ENCODE measurements at regions not wholly inside any gene's neighbourhood (a gene's known extent, or its start where the extent isn't known, plus 50 kb on each side); places are given as distances from the start of the nearest gene placed in this dataset.

- Histone ChIP-seq H3K36me3 (no peaks in the 10 kb centered on the region), H3K4me3 (no peak overlapping the region), H3K27me3 (replicated peaks; ENCODE audit: insufficient read depth) (no peaks in the 10 kb centered on the region), H3K9me3 (no peaks in the 10 kb centered on the region), H3K4me1 (ENCODE audit: control insufficient read depth in 1 of 2, low read depth in 2 of 2) (no peaks in the 10 kb centered on the region), H3K27ac (no peak overlapping the region)
- no peak for TF ChIP-seq CTCF (IDR thresholded peaks at IDR 0.05)
- DNase-seq (ENCODE audit: low spot score) (no peak), ATAC-seq (ENCODE audit: insufficient number of reproducible peaks, low FRiP score, low read depth) (no peak)
These were observed 2172.0 kb downstream of the TP53TG3F start for GRCh38 chr16:35631261-35631945.

GRCh38 chr16:35636480-35637230 is 2177.2 kb downstream of the TP53TG3F start:
- no peaks in the 10 kb centered on the region for H3K27me3 ChIP-seq (replicated peaks; ENCODE audit: insufficient read depth)
- H3K9me3 ChIP-seq, result no peaks in the 10 kb centered on the region
- ATAC-seq (ENCODE audit: insufficient number of reproducible peaks, low FRiP score, low read depth), result no peak
- no peak overlapping the region for H3K4me3 ChIP-seq
- H3K36me3 ChIP-seq, result no peaks in the 10 kb centered on the region
- no peak overlapping the region for H3K27ac ChIP-seq
- DNase-seq (ENCODE audit: low spot score), result no peak
- no peak for TF ChIP-seq CTCF (IDR thresholded peaks at IDR 0.05)
- no peaks in the 10 kb centered on the region for H3K4me1 ChIP-seq (ENCODE audit: control insufficient read depth in 1 of 2, low read depth in 2 of 2)

GRCh38 chr16:35637683-35638082 is 2178.3 kb downstream of the TP53TG3F start:
- H3K36me3 ChIP-seq, result no peaks in the 10 kb centered on the region
- TF ChIP-seq CTCF (IDR thresholded peaks at IDR 0.05), result no peak
- ATAC-seq (ENCODE audit: insufficient number of reproducible peaks, low FRiP score, low read depth) (no peak), DNase-seq (ENCODE audit: low spot score) (no peak)
- H3K27ac ChIP-seq, result no peak overlapping the region
- no peak overlapping the region for H3K4me3 ChIP-seq
- H3K27me3 ChIP-seq (replicated peaks; ENCODE audit: insufficient read depth), result no peaks in the 10 kb centered on the region
- H3K9me3 ChIP-seq, result no peaks in the 10 kb centered on the region
- H3K4me1 ChIP-seq (ENCODE audit: control insufficient read depth in 1 of 2, low read depth in 2 of 2), result no peaks in the 10 kb centered on the region

- Histone ChIP-seq H3K4me3 (no peak overlapping the region), H3K9me3 (no peaks in the 10 kb centered on the region), H3K27me3 (replicated peaks; ENCODE audit: insufficient read depth) (no peaks in the 10 kb centered on the region), H3K4me1 (ENCODE audit: control insufficient read depth in 1 of 2, low read depth in 2 of 2) (no peaks in the 10 kb centered on the region), H3K27ac (no peak overlapping the region), H3K36me3 (no peaks in the 10 kb centered on the region)
- DNase-seq (ENCODE audit: low spot score) (no peak), ATAC-seq (ENCODE audit: insufficient number of reproducible peaks, low FRiP score, low read depth) (no peak)
- TF ChIP-seq CTCF (IDR thresholded peaks at IDR 0.05), result no peak
These were observed 2180.1 kb downstream of the TP53TG3F start for GRCh38 chr16:35639233-35640205.

All from thoracic aorta (tissue), 2 donors.